ENCODE measurements at regions not wholly inside any gene's neighbourhood (a gene's known extent, or its start where the extent isn't known, plus 50 kb on each side); places are given as distances from the start of the nearest gene placed in this dataset.

DNA sequence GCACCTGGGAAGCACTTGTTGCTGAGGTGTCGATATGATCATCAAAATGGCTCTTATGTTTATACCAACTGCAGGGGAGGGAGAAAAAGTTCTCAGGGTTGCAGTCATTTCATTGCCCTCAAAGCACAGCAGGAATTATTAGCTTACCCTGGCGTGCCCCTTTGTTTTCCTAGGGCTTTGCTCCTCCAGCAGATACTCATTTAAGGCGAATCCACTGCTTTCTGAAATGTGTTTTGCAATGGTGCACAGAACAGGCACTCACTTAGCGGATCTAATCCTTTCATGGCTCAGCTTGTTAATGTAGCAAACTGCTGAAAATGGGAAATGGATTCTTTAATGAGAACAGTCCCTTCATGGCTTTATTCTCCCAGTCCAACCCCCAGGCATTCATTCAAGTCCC lies 76.7 kb downstream of the NKX2-1 start:
- H3K4me2 ChIP-seq (ENCODE audit: low read length), result no peak overlapping the region
- no TSS peak for BruUV-seq (replicated peaks)
- H3K9me2 ChIP-seq (ENCODE audit: insufficient read depth), result no peaks in the 10 kb centered on the region
- no peaks in the 10 kb centered on the region for H3K27me3 ChIP-seq (ENCODE audit: insufficient read depth, low read length)
- POLR2A ChIA-PET, result no interaction called here
- H3K36me3 ChIP-seq (ENCODE audit: control insufficient read depth in 1 of 2, insufficient read depth in 2 of 2, low read length in 2 of 2), result no peaks in the 10 kb centered on the region
- no peak overlapping the region for H3K9ac ChIP-seq (ENCODE audit: low read length)
- ATAC-seq (no peak), DNase-seq (ENCODE audit: low read depth, low spot score) (no peak)
- RAD21 ChIA-PET (ENCODE audit: low non-redundant PET in 1 of 2, low total read pairs in 2 of 2, uncharacterized antibody in 2 of 2, unreplicated experiment in 2 of 2), result no interaction called here
- intact Hi-C loops (cut with micrococcal nuclease), result no loop called here
- TF ChIP-seq ZFX (IDR thresholded peaks at IDR 0.05), result no peak
- TF ChIP-seq JUND (IDR thresholded peaks at IDR 0.05), result no peak
- TF ChIP-seq SRF (IDR thresholded peaks at IDR 0.05; ENCODE audit: low read depth), result no peak
- no peak for TF ChIP-seq SP1 (IDR thresholded peaks at IDR 0.05; ENCODE audit: low read depth)
- TF ChIP-seq ZNF274 (IDR thresholded peaks at IDR 0.05; ENCODE audit: low read depth, low read length), result no peak
- no peak for TF ChIP-seq EZH2phosphoT487 (IDR thresholded peaks at IDR 0.05; ENCODE audit: borderline replicate concordance)
- TF ChIP-seq YY1 (IDR thresholded peaks at IDR 0.05; ENCODE audit: extremely low read depth, insufficient replicate concordance, low read depth, low read length), result no peak
- TF ChIP-seq ELF1 (IDR thresholded peaks at IDR 0.05; ENCODE audit: borderline replicate concordance, low read depth), result no peak
- no peak for TF ChIP-seq POLR2AphosphoS5 (IDR thresholded peaks at IDR 0.05; ENCODE audit: low read depth, low read length)
- no peak for TF ChIP-seq CEBPB (IDR thresholded peaks at IDR 0.05; ENCODE audit: low read depth)
- TF ChIP-seq RAD21 (IDR thresholded peaks at IDR 0.05; ENCODE audit: low read depth), result no peak
- TF ChIP-seq TCF7L2 (IDR thresholded peaks at IDR 0.05; ENCODE audit: borderline replicate concordance, extremely low read depth, insufficient read depth, insufficient read length), result no peak
- no peak overlapping the region for H3K4me3 ChIP-seq (replicated peaks in 1 of 2; ENCODE audit: low read depth in 1 of 2, low read length in 2 of 2)
- no peaks in the 10 kb centered on the region for H3K4me1 ChIP-seq (ENCODE audit: control insufficient read depth in 1 of 2, insufficient read depth in 2 of 2, low read length in 2 of 2)
- H4K20me1 ChIP-seq (ENCODE audit: insufficient read depth), result no peaks in the 10 kb centered on the region
- no peaks in the 10 kb centered on the region for H3K79me2 ChIP-seq (ENCODE audit: insufficient read depth, low read length)
- no peak overlapping the region for H3K27ac ChIP-seq (ENCODE audit: low read depth, low read length)
- no peak overlapping the region for H2AFZ ChIP-seq (ENCODE audit: low read depth, low read length, poor library complexity, severe bottlenecking)
- H3K9me3 ChIP-seq (ENCODE audit: control insufficient read depth in 1 of 2, insufficient read depth in 1 of 2, low read depth in 1 of 2, low read length in 2 of 2), result no peaks in the 10 kb centered on the region
- CTCF ChIA-PET, result no interaction called here

DNA sequence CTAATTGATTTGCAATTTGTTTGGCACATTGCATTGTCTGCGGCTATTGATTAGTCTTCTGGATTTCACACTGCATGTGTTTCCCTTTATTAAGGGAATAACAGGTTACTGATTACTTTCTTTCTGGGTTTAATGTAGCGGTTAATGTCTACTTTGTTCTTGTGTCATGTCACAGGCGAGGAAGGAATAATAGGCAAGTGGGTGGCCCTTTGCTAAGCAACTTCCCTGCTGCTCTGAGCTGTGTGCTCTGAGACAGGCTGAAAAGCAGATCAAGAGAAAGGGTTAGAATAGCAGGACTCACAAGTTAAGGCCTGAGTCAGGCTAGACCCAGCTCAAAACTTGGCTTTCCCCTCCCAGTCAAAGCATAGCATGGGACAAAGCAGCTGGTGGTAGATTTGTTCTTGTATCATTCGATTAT lies 77.2 kb downstream of the NKX2-1 start:
- BruUV-seq (replicated peaks), result no TSS peak
- Histone ChIP-seq H3K4me3 (replicated peaks in 1 of 2; ENCODE audit: low read depth in 1 of 2, low read length in 2 of 2) (no peak overlapping the region), H4K20me1 (ENCODE audit: insufficient read depth) (no peaks in the 10 kb centered on the region), H3K27ac (ENCODE audit: low read depth, low read length) (no peak overlapping the region), H2AFZ (ENCODE audit: low read depth, low read length, poor library complexity, severe bottlenecking) (no peak overlapping the region), H3K9me3 (ENCODE audit: control insufficient read depth in 1 of 2, insufficient read depth in 1 of 2, low read depth in 1 of 2, low read length in 2 of 2) (no peaks in the 10 kb centered on the region), H3K9me2 (ENCODE audit: insufficient read depth) (no peaks in the 10 kb centered on the region), H3K4me1 (ENCODE audit: control insufficient read depth in 1 of 2, insufficient read depth in 2 of 2, low read length in 2 of 2) (no peaks in the 10 kb centered on the region), H3K27me3 (ENCODE audit: insufficient read depth, low read length) (no peaks in the 10 kb centered on the region), H3K9ac (ENCODE audit: low read length) (no peak overlapping the region), H3K79me2 (ENCODE audit: insufficient read depth, low read length) (no peaks in the 10 kb centered on the region), H3K36me3 (ENCODE audit: control insufficient read depth in 1 of 2, insufficient read depth in 2 of 2, low read length in 2 of 2) (no peaks in the 10 kb centered on the region), H3K4me2 (ENCODE audit: low read length) (no peak overlapping the region)
- no peak for ATAC-seq
- ChIA-PET POLR2A (no interaction called here), CTCF (interaction anchor here (0.8 kb wide), 1 partner anchor 10 kb away, joined by 3 read pairs; no protein-coding TSS in a partner anchor), RAD21 (ENCODE audit: low non-redundant PET in 1 of 2, low total read pairs in 2 of 2, uncharacterized antibody in 2 of 2, unreplicated experiment in 2 of 2) (no interaction called here)
- intact Hi-C loops (cut with micrococcal nuclease), result no loop called here
- no peak for DNase-seq (ENCODE audit: low read depth, low spot score)
- TF ChIP-seq POLR2AphosphoS5 (IDR thresholded peaks at IDR 0.05; ENCODE audit: low read depth, low read length) (no peak), ELF1 (IDR thresholded peaks at IDR 0.05; ENCODE audit: borderline replicate concordance, low read depth) (no peak), EZH2 (IDR thresholded peaks at IDR 0.05) (no peak), FOSL1 (IDR thresholded peaks at IDR 0.05; ENCODE audit: low read depth) (no peak), SIN3A (IDR thresholded peaks at IDR 0.05; ENCODE audit: low read depth) (no peak), ZNF274 (IDR thresholded peaks at IDR 0.05; ENCODE audit: low read depth, low read length) (no peak), SP1 (IDR thresholded peaks at IDR 0.05; ENCODE audit: low read depth) (no peak), REST (IDR thresholded peaks at IDR 0.05; ENCODE audit: low read depth) (no peak), CEBPB (IDR thresholded peaks at IDR 0.05; ENCODE audit: low read depth) (no peak), RAD21 (IDR thresholded peaks at IDR 0.05; ENCODE audit: low read depth) (no peak), EZH2phosphoT487 (IDR thresholded peaks at IDR 0.05; ENCODE audit: borderline replicate concordance) (no peak), ZFX (IDR thresholded peaks at IDR 0.05) (no peak), EGR1 (IDR thresholded peaks at IDR 0.05; ENCODE audit: low read depth) (no peak), TCF7L2 (IDR thresholded peaks at IDR 0.05; ENCODE audit: borderline replicate concordance, extremely low read depth, insufficient read depth, insufficient read length) (no peak)
- TF ChIP-seq, protein P1, sequence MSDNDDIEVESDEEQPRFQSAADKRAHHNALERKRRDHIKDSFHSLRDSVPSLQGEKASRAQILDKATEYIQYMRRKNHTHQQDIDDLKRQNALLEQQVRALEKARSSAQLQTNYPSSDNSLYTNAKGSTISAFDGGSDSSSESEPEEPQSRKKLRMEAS (IDR thresholded peaks at IDR 0.05), result no peak
- TF ChIP-seq, protein P2, sequence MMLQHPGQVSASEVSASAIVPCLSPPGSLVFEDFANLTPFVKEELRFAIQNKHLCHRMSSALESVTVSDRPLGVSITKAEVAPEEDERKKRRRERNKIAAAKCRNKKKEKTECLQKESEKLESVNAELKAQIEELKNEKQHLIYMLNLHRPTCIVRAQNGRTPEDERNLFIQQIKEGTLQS (IDR thresholded peaks at IDR 0.05), result no peak

Measured in HCT116 (cell line).